Transverse colon (tissue), 4 donors: ENCODE measurements at regions not wholly inside any gene's neighbourhood (a gene's known extent, or its start where the extent isn't known, plus 50 kb on each side); places are given as distances from the start of the nearest gene placed in this dataset.

Source experiments
- CTCF ChIP-seq, 5 experiments: fragments of 200-600 bp in 3 of 5; fragments of 450-650 bp in 2 of 5; sonication (generic) in 3 of 5; IDR thresholded peaks; 1 replicate in 2 of 5; 2 replicates in 3 of 5; pipeline ENCODE4 v1.5.1; 2016 to 2017; ENCODE audit warnings: antibody characterized with exemption in 5 of 5, inconsistent platforms in 3 of 5, mild to moderate bottlenecking in 2 of 5, moderate library complexity in 1 of 5
- POLR2AphosphoS5 ChIP-seq, 3 donors: sonication (generic); formaldehyde crosslinking; IDR thresholded peaks; one replicate each; pipeline ENCODE4 v1.6.1; 2016; ENCODE audit warnings: antibody characterized with exemption in 3 of 3

DNA sequence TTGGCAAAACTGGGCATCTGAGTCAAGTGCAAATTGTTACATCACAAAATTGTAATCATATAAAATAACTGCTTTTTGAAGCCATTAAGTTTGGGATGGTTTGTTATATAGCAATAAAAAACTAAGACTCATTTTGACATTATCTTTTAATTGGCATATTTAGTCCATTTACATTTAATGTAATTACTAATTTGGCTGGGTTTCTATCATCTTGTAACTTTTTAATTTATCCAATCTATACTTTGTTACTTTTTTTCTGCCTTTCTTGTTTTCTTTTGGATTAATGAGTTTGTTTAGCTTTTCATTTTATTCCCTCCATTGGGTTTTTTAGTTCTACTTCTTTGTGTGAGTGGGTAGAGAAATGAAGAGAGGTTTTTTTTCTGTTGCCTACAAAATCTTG lies 76.3 kb downstream of the DRAM2 start:
- TF ChIP-seq CTCF (IDR thresholded peaks at IDR 0.05) (no peak), POLR2AphosphoS5 (IDR thresholded peaks at IDR 0.05) (no peak)
